HFF-Myc (cell line): ENCODE measurements at regions not wholly inside any gene's neighbourhood (a gene's known extent, or its start where the extent isn't known, plus 50 kb on each side); places are given as distances from the start of the nearest gene placed in this dataset.

Source experiments
- DNase-seq: peaks from one replicate; pipeline ENCODE4 v3.0.0-alpha.2; 2011; ENCODE audit warnings: low read depth; ENCODE audit errors: extremely low read depth
- H3K4me3 ChIP-seq: replicated peaks from 2 replicates; pipeline ENCODE4 v1.5.1; 2011; ENCODE audit warnings: low read depth, mild to moderate bottlenecking, control low read depth, low read length
- TF ChIP-seq, protein P1 (sequence below): IDR thresholded peaks from 2 replicates; pipeline ENCODE4 v1.5.1; 2012; ENCODE audit warnings: mild to moderate bottlenecking, low read depth, low read length, control low read depth; ENCODE audit errors: missing control alignments

DNA sequence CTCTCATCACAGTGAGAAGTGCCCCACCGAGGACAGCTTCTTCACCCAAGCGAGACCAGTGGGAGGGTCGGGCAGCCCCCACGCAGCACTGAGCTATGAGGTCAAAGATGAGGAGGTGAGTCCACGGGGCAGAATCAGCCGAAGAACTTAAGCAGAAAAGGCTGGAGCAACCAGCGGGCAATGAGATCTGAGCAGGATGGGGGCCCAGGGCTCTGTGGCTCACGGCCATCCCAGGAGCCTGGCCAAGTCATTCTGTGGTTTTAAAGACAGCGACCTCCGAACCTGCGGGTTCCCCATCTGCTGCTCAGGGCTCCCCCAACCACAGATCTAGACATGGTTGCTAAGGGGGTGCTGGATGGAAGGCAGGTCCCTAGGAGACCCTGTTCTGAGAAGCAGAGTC lies 202.6 kb downstream of the RBFOX3 start:
- TF ChIP-seq, protein P1, sequence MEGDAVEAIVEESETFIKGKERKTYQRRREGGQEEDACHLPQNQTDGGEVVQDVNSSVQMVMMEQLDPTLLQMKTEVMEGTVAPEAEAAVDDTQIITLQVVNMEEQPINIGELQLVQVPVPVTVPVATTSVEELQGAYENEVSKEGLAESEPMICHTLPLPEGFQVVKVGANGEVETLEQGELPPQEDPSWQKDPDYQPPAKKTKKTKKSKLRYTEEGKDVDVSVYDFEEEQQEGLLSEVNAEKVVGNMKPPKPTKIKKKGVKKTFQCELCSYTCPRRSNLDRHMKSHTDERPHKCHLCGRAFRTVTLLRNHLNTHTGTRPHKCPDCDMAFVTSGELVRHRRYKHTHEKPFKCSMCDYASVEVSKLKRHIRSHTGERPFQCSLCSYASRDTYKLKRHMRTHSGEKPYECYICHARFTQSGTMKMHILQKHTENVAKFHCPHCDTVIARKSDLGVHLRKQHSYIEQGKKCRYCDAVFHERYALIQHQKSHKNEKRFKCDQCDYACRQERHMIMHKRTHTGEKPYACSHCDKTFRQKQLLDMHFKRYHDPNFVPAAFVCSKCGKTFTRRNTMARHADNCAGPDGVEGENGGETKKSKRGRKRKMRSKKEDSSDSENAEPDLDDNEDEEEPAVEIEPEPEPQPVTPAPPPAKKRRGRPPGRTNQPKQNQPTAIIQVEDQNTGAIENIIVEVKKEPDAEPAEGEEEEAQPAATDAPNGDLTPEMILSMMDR: no peak
- no peak overlapping the region for H3K4me3 ChIP-seq
- no peak for DNase-seq

DNA sequence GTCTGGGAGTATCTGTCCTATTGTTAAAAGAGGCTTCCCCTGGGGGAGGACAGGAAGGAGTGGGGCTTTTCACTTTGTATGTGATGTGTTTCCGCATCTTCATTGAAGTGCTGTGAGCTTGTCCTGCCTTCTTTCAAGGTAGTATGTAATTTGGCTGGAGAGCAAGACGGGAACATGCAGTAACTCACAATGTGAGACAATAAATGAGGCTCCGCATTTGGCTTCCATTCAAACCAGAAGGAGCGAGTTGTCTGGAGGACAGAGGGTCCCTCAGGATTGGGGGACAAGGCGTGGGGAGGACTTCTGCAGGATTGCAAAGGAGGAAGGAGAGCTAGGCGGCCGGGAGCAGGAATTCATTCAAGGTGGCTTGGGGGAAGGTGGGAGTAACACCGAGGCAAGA lies 203.5 kb downstream of the RBFOX3 start:
- DNase-seq: no peak
- TF ChIP-seq, protein P1: no peak
- no peak overlapping the region for H3K4me3 ChIP-seq

DNA sequence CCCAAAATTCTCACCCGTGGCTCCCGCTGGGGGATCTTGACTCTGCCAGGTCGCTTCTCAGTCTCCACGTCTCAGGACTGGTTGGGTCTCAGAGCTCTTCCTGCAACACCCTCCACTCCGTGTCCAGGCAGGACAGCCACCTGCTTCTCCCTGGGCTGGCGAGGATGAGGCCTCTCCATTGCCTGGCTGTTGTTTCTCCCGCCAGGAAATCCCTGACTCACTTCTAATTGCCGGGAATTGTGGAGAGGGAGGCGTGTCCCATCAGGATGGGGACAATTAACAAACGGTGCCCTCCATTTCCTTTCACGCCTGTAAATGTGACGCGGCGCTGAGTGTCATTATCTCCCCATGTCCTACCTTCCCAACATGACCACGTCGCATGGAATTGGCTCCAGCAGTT lies 204.5 kb downstream of the RBFOX3 start:
- no peak overlapping the region for H3K4me3 ChIP-seq
- no peak for DNase-seq
- TF ChIP-seq, protein P1: no peak

DNA sequence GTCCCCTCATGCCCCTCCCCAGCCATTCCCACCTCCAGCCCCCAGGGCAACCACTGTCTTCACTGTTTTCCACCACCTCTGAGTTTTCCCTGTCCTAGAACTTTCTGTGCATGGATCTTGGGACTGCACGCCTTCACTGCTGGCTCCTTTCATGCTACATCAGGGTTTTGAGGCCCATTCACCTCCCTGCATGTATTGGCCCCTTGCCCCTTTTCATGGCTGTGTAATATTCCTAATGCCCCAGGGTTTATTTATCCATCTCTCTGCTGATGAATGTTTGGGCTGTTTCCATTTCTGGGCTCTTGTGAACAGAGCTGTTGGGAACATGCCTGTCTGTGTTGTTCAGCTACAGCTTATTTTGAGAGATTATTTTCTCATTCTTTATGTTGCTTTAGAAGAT lies 205.0 kb downstream of the RBFOX3 start:
- TF ChIP-seq, protein P1: no peak
- DNase-seq: no peak
- no peak overlapping the region for H3K4me3 ChIP-seq

DNA sequence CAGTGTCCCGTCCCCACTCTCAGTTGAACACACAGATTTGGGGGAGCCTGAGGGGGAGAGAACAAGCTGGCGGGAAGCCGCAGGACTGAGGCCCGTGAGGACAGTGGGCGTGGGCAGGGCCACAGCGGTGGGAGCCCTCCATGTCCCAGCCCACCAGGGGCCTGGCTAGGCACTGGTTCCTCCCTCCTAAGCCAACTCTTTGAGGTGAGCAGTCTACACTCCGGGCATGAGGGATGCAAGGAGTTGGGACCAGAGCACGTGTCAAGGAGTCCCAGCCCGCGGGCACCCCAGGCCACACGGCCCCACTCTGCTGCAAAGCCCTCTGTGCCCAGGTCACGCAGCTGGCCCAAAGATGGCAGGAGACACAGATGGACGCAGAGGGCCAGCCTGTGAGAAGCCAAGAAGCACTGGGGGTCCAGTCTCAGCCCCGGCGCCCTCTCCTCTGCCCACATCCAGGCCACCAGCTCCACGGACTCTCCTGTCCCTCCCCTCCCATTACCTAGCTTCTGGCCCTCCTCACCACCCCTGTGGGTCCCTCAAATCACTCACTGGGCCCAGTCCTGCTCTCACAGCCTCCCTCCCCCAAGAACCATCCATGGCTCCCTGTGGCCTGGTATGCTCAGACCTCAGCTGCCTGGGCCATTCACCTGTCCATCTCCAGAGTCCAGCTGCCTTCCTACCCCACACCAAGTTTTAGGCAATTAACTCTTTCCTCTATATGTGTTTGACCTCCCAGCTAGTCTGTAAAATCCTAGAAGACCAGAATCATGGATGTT lies 206.5 kb downstream of the RBFOX3 start:
- H3K4me3 ChIP-seq: no peak overlapping the region
- no peak for DNase-seq
- TF ChIP-seq, protein P1: no peak

DNA sequence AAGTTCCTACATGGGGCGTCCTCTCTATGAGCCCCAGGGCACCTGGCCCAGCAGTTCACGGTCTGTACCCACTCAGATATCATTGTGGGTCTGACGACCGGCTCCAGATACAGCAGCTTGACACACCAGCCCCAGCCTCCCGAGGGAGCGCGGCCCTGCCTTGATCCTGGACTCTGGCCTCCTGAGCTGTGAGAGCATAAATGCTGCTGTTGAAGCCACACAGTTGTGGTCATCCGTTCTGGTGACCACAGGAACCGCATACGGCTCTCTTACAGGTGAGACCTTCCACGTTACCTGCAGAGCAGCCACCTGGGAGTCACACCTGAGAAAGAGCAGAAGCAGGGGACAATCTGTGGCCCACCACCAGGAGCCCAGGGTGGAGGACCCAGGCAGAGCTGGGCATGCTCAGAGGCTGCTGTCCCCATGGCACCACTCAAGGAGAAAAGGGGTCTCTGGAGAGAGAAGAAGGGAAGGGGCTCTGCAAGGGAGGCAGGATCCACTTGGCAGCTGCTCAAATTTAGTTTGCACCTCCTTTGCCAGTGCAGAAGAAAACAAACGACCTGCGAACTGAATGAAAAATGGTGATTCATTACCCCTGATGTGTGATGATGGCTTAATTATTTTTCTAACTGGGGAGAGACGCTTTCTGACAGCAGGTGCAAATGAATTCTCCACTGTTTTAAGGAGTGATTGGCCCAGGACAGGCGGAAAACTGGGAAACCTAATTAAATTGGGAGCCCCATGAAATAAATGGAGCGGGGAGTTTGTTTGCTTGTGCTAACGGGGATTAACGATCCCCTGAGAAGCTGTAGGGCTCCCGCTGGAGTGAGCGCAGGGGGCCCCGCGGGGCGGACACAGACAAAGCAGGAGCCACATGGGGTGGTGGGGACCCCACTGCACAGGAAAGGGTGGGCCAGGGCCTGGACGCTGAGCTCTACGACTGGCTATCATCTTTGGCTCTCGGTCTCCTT lies 208.9 kb downstream of the RBFOX3 start:
- no peak for DNase-seq
- TF ChIP-seq, protein P1: no peak
- H3K4me3 ChIP-seq: no peak overlapping the region
